ENCODE measurements at regions not wholly inside any gene's neighbourhood (a gene's known extent, or its start where the extent isn't known, plus 50 kb on each side); places are given as distances from the start of the nearest gene placed in this dataset.

DNA sequence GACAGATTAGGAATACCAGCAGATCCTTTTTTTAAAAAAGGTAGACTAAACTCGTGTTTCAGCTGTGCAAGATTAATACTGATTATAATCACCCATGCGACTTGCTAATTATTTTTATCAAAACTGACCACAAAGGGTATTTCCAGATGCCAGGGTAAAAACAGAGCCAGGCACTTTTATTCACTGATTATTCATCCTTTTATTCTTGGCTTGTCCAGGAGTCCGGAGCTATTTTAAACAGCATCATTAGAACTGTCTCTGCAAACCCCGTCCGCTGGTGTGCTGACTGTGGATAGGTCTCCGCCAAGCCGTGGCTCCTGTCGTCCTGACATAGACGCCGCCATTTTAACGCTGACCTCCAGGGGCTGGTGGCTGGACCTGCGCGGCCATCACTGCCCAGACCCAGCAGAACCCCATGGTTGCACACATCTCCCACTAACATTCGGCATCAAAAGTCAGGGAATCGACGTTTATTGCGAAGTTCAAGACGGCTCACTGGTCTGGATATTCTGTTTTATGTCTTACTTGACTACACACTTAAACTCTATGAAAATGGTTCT, 364.8 kb downstream of the THBS2 start:
- no peak for DNase-seq
- Mint-ChIP-seq H3K4me3 (ENCODE audit: unreplicated experiment) (no peak overlapping the region), H3K4me1 (ENCODE audit: low read depth, unreplicated experiment) (peaks cover 5% of the 10 kb centered on the region), H3K9me3 (ENCODE audit: unreplicated experiment) (no peaks in the 10 kb centered on the region), H3K27ac (ENCODE audit: unreplicated experiment) (no peak overlapping the region), H3K27me3 (ENCODE audit: insufficient read depth, unreplicated experiment) (no peaks in the 10 kb centered on the region), H3K36me3 (ENCODE audit: insufficient read depth, unreplicated experiment) (no peaks in the 10 kb centered on the region)
- Histone ChIP-seq H3K36me3 (ENCODE audit: control insufficient read depth, insufficient read depth, low read length) (no peaks in the 10 kb centered on the region), H3K9me3 (no peaks in the 10 kb centered on the region), H3K4me3 (ENCODE audit: low read depth, low read length) (no peak overlapping the region), H3K4me1 (no peaks in the 10 kb centered on the region), H3K27me3 (replicated peaks; ENCODE audit: control insufficient read depth, insufficient read depth, low read length) (no peaks in the 10 kb centered on the region)
- BruUV-seq (replicated peaks): no TSS peak
- intact Hi-C loops (cut with micrococcal nuclease; ENCODE audit: unreplicated experiment): no loop called here
- ChIA-PET CTCF (no interaction called here), POLR2A (no interaction called here)
- TF ChIP-seq, protein P1, sequence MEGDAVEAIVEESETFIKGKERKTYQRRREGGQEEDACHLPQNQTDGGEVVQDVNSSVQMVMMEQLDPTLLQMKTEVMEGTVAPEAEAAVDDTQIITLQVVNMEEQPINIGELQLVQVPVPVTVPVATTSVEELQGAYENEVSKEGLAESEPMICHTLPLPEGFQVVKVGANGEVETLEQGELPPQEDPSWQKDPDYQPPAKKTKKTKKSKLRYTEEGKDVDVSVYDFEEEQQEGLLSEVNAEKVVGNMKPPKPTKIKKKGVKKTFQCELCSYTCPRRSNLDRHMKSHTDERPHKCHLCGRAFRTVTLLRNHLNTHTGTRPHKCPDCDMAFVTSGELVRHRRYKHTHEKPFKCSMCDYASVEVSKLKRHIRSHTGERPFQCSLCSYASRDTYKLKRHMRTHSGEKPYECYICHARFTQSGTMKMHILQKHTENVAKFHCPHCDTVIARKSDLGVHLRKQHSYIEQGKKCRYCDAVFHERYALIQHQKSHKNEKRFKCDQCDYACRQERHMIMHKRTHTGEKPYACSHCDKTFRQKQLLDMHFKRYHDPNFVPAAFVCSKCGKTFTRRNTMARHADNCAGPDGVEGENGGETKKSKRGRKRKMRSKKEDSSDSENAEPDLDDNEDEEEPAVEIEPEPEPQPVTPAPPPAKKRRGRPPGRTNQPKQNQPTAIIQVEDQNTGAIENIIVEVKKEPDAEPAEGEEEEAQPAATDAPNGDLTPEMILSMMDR (IDR thresholded peaks at IDR 0.05; ENCODE audit: insufficient read depth in 1 of 2, low read depth in 1 of 2, low read length in 1 of 2, severe bottlenecking in 1 of 2, unreplicated experiment in 1 of 2): no peak

DNA sequence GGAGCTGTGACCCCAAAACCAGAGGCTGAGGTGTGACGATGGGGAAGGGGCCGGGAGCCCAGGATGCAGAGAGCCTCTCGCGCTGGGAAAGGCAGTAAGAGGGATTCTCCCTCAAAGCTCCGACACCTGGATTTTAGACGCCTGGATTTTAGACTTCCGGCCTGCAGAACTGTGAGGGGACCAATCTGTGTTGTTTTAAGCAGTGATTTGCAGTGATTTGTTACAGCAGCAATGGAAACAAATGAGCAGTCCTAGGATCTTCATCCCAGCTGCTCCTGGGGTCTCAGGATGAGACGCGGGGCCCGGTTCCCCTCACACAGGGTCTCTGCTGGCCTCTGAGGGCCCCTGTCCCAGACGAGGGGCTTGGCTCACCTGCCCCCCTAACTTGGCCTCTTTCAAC, 365.5 kb downstream of the THBS2 start:
- no TSS peak for BruUV-seq (replicated peaks)

DNA sequence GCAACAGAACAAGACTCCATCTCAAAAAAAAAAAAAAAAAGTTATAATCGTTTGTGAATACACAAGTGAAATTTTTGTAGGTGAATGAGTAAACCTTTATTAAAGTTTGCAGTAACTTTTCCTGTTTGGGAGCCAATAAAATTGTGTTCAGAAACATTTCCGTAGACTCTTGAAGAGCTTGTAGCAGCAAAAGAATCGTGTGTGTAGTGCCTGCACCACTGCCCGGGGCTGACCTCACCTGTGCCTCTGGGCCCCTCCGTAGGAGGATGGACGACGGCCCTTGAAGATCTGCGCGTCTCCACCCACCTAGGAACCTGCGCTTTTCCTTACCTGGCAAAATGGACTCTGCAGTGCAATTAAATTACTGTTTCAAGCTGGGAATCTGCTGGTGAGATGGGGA, 366.0 kb downstream of the THBS2 start:
- no peaks in the 10 kb centered on the region for H3K27me3 ChIP-seq (replicated peaks; ENCODE audit: control insufficient read depth, insufficient read depth, low read length)
- no peaks in the 10 kb centered on the region for H3K36me3 ChIP-seq (ENCODE audit: control insufficient read depth, insufficient read depth, low read length)
- ChIA-PET POLR2A (no interaction called here), CTCF (no interaction called here)
- Mint-ChIP-seq H3K4me1 (ENCODE audit: low read depth, unreplicated experiment) (peaks cover 5% of the 10 kb centered on the region), H3K4me3 (ENCODE audit: unreplicated experiment) (no peak overlapping the region), H3K36me3 (ENCODE audit: insufficient read depth, unreplicated experiment) (no peaks in the 10 kb centered on the region), H3K27ac (ENCODE audit: unreplicated experiment) (no peak overlapping the region), H3K9me3 (ENCODE audit: unreplicated experiment) (no peaks in the 10 kb centered on the region), H3K27me3 (ENCODE audit: insufficient read depth, unreplicated experiment) (no peaks in the 10 kb centered on the region)
- no peak overlapping the region for H3K4me3 ChIP-seq (ENCODE audit: low read depth, low read length)
- H3K4me1 ChIP-seq: no peaks in the 10 kb centered on the region
- no TSS peak for BruUV-seq (replicated peaks)
- no peaks in the 10 kb centered on the region for H3K9me3 ChIP-seq
- TF ChIP-seq, protein P1 (IDR thresholded peaks at IDR 0.05; ENCODE audit: insufficient read depth in 1 of 2, low read depth in 1 of 2, low read length in 1 of 2, severe bottlenecking in 1 of 2, unreplicated experiment in 1 of 2): no peak
- DNase-seq: no peak
- intact Hi-C loops (cut with micrococcal nuclease; ENCODE audit: unreplicated experiment): no loop called here

More for the DNA sequence above, 365.5 kb downstream of the THBS2 start:
- no peaks in the 10 kb centered on the region for H3K9me3 Mint-ChIP-seq (ENCODE audit: unreplicated experiment)
- Histone ChIP-seq H3K36me3 (ENCODE audit: control insufficient read depth, insufficient read depth, low read length) (no peaks in the 10 kb centered on the region), H3K27me3 (replicated peaks; ENCODE audit: control insufficient read depth, insufficient read depth, low read length) (no peaks in the 10 kb centered on the region), H3K4me3 (ENCODE audit: low read depth, low read length) (no peak overlapping the region), H3K4me1 (no peaks in the 10 kb centered on the region), H3K9me3 (no peaks in the 10 kb centered on the region)
- no peaks in the 10 kb centered on the region for H3K27me3 Mint-ChIP-seq (ENCODE audit: insufficient read depth, unreplicated experiment)
- no peak for DNase-seq
- no peak overlapping the region for H3K27ac Mint-ChIP-seq (ENCODE audit: unreplicated experiment)
- TF ChIP-seq, protein P1 (IDR thresholded peaks at IDR 0.05; ENCODE audit: insufficient read depth in 1 of 2, low read depth in 1 of 2, low read length in 1 of 2, severe bottlenecking in 1 of 2, unreplicated experiment in 1 of 2): no peak
- CTCF ChIA-PET: no interaction called here
- POLR2A ChIA-PET: no interaction called here
- H3K4me3 Mint-ChIP-seq (ENCODE audit: unreplicated experiment): no peak overlapping the region
- H3K4me1 Mint-ChIP-seq (ENCODE audit: low read depth, unreplicated experiment): peaks cover 5% of the 10 kb centered on the region
- no peaks in the 10 kb centered on the region for H3K36me3 Mint-ChIP-seq (ENCODE audit: insufficient read depth, unreplicated experiment)
- intact Hi-C loops (cut with micrococcal nuclease; ENCODE audit: unreplicated experiment): no loop called here
